Endothelial cell (in vitro differentiated cells): ENCODE measurements at regions not wholly inside any gene's neighbourhood (a gene's known extent, or its start where the extent isn't known, plus 50 kb on each side); places are given as distances from the start of the nearest gene placed in this dataset.
A peak's percentile ranks its signal among the peaks of the same experiment; 100 is the strongest.

Experiments used
- DNase-seq: peaks from one replicate; pipeline ENCODE4 v3.0.0; 2021; ENCODE audit warnings: low spot score
- H3K27ac Mint-ChIP-seq: one replicate; pipeline ENCODE4 v1.8.0; 2021; ENCODE audit warnings: mixed read lengths, inconsistent platforms; ENCODE audit not compliant: unreplicated experiment
- H3K27me3 Mint-ChIP-seq: one replicate; pipeline ENCODE4 v1.8.0; 2021; ENCODE audit warnings: mild to moderate bottlenecking, moderate library complexity, mixed read lengths, inconsistent platforms; ENCODE audit not compliant: unreplicated experiment
- H3K36me3 Mint-ChIP-seq: one replicate; pipeline ENCODE4 v1.8.0; 2021; ENCODE audit warnings: mild to moderate bottlenecking, low read depth, mixed read lengths, inconsistent platforms; ENCODE audit not compliant: unreplicated experiment
- H3K4me1 Mint-ChIP-seq: one replicate; pipeline ENCODE4 v1.8.0; 2021; ENCODE audit warnings: mild to moderate bottlenecking, mixed read lengths, inconsistent platforms; ENCODE audit not compliant: unreplicated experiment
- H3K4me3 Mint-ChIP-seq: one replicate; pipeline ENCODE4 v1.8.0; 2021; ENCODE audit warnings: mild to moderate bottlenecking, mixed read lengths, inconsistent platforms; ENCODE audit not compliant: unreplicated experiment
- H3K9me3 Mint-ChIP-seq: one replicate; pipeline ENCODE4 v1.8.0; 2021; ENCODE audit warnings: mixed read lengths, inconsistent platforms; ENCODE audit not compliant: unreplicated experiment
- CTCF ChIP-seq: fragments of 200-600 bp; sonication (generic); IDR thresholded peaks from one replicate; pipeline ENCODE4 v1.5.0; 2021; ENCODE audit warnings: antibody characterized with exemption; ENCODE audit not compliant: unreplicated experiment

- peaks cover 5% of the 10 kb centered on the region for H3K27me3 Mint-ChIP-seq
- no peak overlapping the region for H3K27ac Mint-ChIP-seq
- no peaks in the 10 kb centered on the region for H3K36me3 Mint-ChIP-seq
- H3K4me1 Mint-ChIP-seq = peaks cover 19% of the 10 kb centered on the region
- no peak for TF ChIP-seq CTCF
- no peak for DNase-seq
- H3K9me3 Mint-ChIP-seq = no peaks in the 10 kb centered on the region
- no peak overlapping the region for H3K4me3 Mint-ChIP-seq
These were observed 73.8 kb upstream of the KLHL29 start for GRCh38 chr2:23311186-23311585.

- peaks cover 10% of the 10 kb centered on the region for H3K4me1 Mint-ChIP-seq
- no peak overlapping the region for H3K27ac Mint-ChIP-seq
- H3K9me3 Mint-ChIP-seq = no peaks in the 10 kb centered on the region
- DNase-seq = peak; percentile 67
- peaks cover 5% of the 10 kb centered on the region for H3K27me3 Mint-ChIP-seq
- H3K36me3 Mint-ChIP-seq = no peaks in the 10 kb centered on the region
- no peak overlapping the region for H3K4me3 Mint-ChIP-seq
- peak; percentile 89 for TF ChIP-seq CTCF
These were observed 71.9 kb upstream of the KLHL29 start for GRCh38 chr2:23312996-23313606.

GRCh38 chr2:23314687-23315086 lies 70.3 kb upstream of the KLHL29 start:
- DNase-seq = no peak
- H3K27ac Mint-ChIP-seq = no peak overlapping the region
- H3K4me3 Mint-ChIP-seq = no peak overlapping the region
- peaks cover 5% of the 10 kb centered on the region for H3K27me3 Mint-ChIP-seq
- H3K4me1 Mint-ChIP-seq = peaks cover 14% of the 10 kb centered on the region
- H3K36me3 Mint-ChIP-seq = no peaks in the 10 kb centered on the region
- TF ChIP-seq CTCF = no peak
- no peaks in the 10 kb centered on the region for H3K9me3 Mint-ChIP-seq

GRCh38 chr2:23320058-23320457 lies 64.9 kb upstream of the KLHL29 start:
- no peak for TF ChIP-seq CTCF
- no peak overlapping the region for H3K27ac Mint-ChIP-seq
- H3K36me3 Mint-ChIP-seq = no peaks in the 10 kb centered on the region
- no peak overlapping the region for H3K4me3 Mint-ChIP-seq
- peaks cover 6% of the 10 kb centered on the region for H3K27me3 Mint-ChIP-seq
- peaks cover 15% of the 10 kb centered on the region for H3K4me1 Mint-ChIP-seq
- peak; percentile 39 for DNase-seq
- no peaks in the 10 kb centered on the region for H3K9me3 Mint-ChIP-seq

- no peak for TF ChIP-seq CTCF
- Mint-ChIP-seq H3K4me1 (peaks cover 15% of the 10 kb centered on the region), H3K4me3 (no peak overlapping the region)
These were observed 63.2 kb upstream of the KLHL29 start for GRCh38 chr2:23321751-23322150.

More at GRCh38 chr2:23321751-23322150, 63.2 kb upstream of the KLHL29 start:
- peaks cover 6% of the 10 kb centered on the region for H3K27me3 Mint-ChIP-seq
- no peak for DNase-seq
- H3K36me3 Mint-ChIP-seq = no peaks in the 10 kb centered on the region
- H3K9me3 Mint-ChIP-seq = no peaks in the 10 kb centered on the region
- no peak overlapping the region for H3K27ac Mint-ChIP-seq
